K562 (cell line): ENCODE measurements at regions not wholly inside any gene's neighbourhood (a gene's known extent, or its start where the extent isn't known, plus 50 kb on each side); places are given as distances from the start of the nearest gene placed in this dataset.

Source experiments
- ATAC-seq: fragments of 200-7000 bp; cut with Tn5 transposase; 3 replicates; pipeline ENCODE4 v1.9.1; 2020; ENCODE audit warnings: moderate library complexity
- BruUV-seq: library from RNA; stranded (reverse); fragments of 400-500 nt; replicated peaks from 2 replicates; lab custom pipeline; 2021; lab: Mats Ljungman, UMichigan
- CTCF ChIA-PET: fragments of 300-600 bp; formaldehyde crosslinking; extraction: SDS; loops from one replicate; lab custom pipeline; 2021; ENCODE audit warnings: low intra/inter-chr PET ratio; lab: Yijun Ruan, JAX
- POLR2A ChIA-PET: fragments of 300-600, 350-650 bp; sonication (Branson Sonifier 250); formaldehyde crosslinking; extraction: SDS; loops from one replicate; lab custom pipeline; 2021; ENCODE audit warnings: antibody characterized with exemption, inconsistent platforms; lab: Yijun Ruan, JAX
- DNase-seq, 4 experiments: peaks; one replicate each; pipeline versions ENCODE4 v3.0.0 to v3.0.0-alpha.2; 2011 to 2018; ENCODE audit warnings: low spot score in 3 of 4, mixed read lengths in 3 of 4; ENCODE audit errors: extremely low read depth in 1 of 4
- FAIRE-seq: peaks from 2 replicates; lab custom pipeline; 2011; peaks lifted over from hg19 to GRCh38; lab: Jason Lieb, UNC
- H2AFZ ChIP-seq: 2 replicates; pipeline ENCODE4 v1.6.0; 2011; ENCODE audit warnings: low read depth, low read length, control low read depth, inconsistent platforms
- H3K27ac ChIP-seq: fragments of 200-600 bp; 3 replicates; pipeline ENCODE4 v1.8.0; 2011; ENCODE audit warnings: low read depth, mild to moderate bottlenecking, control low read depth, inconsistent platforms, low read length, moderate library complexity, mixed read lengths; ENCODE audit errors: extremely low read depth
- H3K27me3 ChIP-seq, 2 experiments: fragments of 300-600 bp in 1 of 2; 2 replicates in 1 of 2; 3 replicates in 1 of 2; pipeline versions ENCODE4 v1.6.0 to v1.8.0; 2011; ENCODE audit warnings: inconsistent platforms in 2 of 2, low read length in 2 of 2, mild to moderate bottlenecking in 1 of 2, mixed read lengths in 1 of 2, moderate library complexity in 1 of 2; ENCODE audit not compliant: control insufficient read depth in 2 of 2, insufficient read depth in 2 of 2
- H3K36me3 ChIP-seq: fragments of 300-600 bp; 3 replicates; pipeline ENCODE4 v1.8.0; 2011; ENCODE audit warnings: mild to moderate bottlenecking, low read length, inconsistent platforms; ENCODE audit not compliant: control insufficient read depth, insufficient read depth
- H3K4me1 ChIP-seq, 2 experiments: fragments of 200-600 bp in 1 of 2; replicated peaks in 1 of 2; 2 replicates in 1 of 2; 3 replicates in 1 of 2; pipeline versions ENCODE4 v1.5.1 to v1.8.0; 2011; ENCODE audit warnings: inconsistent platforms in 2 of 2, low read length in 2 of 2, mild to moderate bottlenecking in 1 of 2, mixed read lengths in 1 of 2, moderate library complexity in 1 of 2; ENCODE audit not compliant: control insufficient read depth in 2 of 2, insufficient read depth in 2 of 2
- H3K4me2 ChIP-seq: 2 replicates; pipeline ENCODE4 v1.6.1; 2011; ENCODE audit warnings: low read length, control low read depth, inconsistent platforms, mixed read lengths; ENCODE audit not compliant: insufficient read depth
- H3K4me3 ChIP-seq: fragments of 200-600 bp; sonication (generic), shearing (Covaris generic); 2 replicates; pipeline ENCODE4 v1.5.1; 2016; ENCODE audit warnings: control low read depth, inconsistent platforms
- H3K79me2 ChIP-seq: fragments of 200-600 bp; 3 replicates; pipeline ENCODE4 v1.8.0; 2011; ENCODE audit warnings: low read length, inconsistent platforms; ENCODE audit not compliant: control insufficient read depth, insufficient read depth
- H3K9ac ChIP-seq, 2 experiments: 2 replicates each; pipeline versions ENCODE4 v1.6.0 to v1.6.1; 2011; ENCODE audit warnings: low read depth in 2 of 2, low read length in 2 of 2, control low read depth in 1 of 2, inconsistent platforms in 1 of 2, mild to moderate bottlenecking in 1 of 2, mixed read lengths in 1 of 2; ENCODE audit not compliant: insufficient read depth in 1 of 2
- H3K9me1 ChIP-seq: one replicate; pipeline ENCODE4 v1.6.0; 2011; ENCODE audit warnings: inconsistent platforms, mild to moderate bottlenecking, low read length, moderate library complexity; ENCODE audit not compliant: control insufficient read depth, insufficient read depth
- H3K9me3 ChIP-seq: replicated peaks from 2 replicates; pipeline ENCODE4 v1.5.1; 2011; ENCODE audit warnings: low read depth, low read length, inconsistent platforms; ENCODE audit not compliant: control insufficient read depth, insufficient read depth
- H4K20me1 ChIP-seq: replicated peaks from 2 replicates; pipeline ENCODE4 v1.6.1; 2011; ENCODE audit warnings: low read length, inconsistent platforms, mixed read lengths; ENCODE audit not compliant: control insufficient read depth, insufficient read depth
- COPS2 ChIP-seq: fragments of 450-650 bp; conservative IDR thresholded peaks from 2 replicates; pipeline ENCODE4 v1.6.1; 2016; ENCODE audit warnings: mild to moderate bottlenecking, moderate library complexity
- ETV5 ChIP-seq: sonication (generic); formaldehyde crosslinking; IDR thresholded peaks from 2 replicates; pipeline ENCODE4 v1.4.0; 2020; ENCODE audit warnings: low read depth, mild to moderate bottlenecking, missing genetic modification reagents
- HDAC8 ChIP-seq: fragments of 450-650 bp; IDR thresholded peaks from 2 replicates; pipeline ENCODE4 v1.6.1; 2016; ENCODE audit warnings: mild to moderate bottlenecking, missing genetic modification characterization, moderate library complexity, missing compliant biosample characterization
- HINFP ChIP-seq: fragments of 450-650 bp; conservative IDR thresholded peaks from 2 replicates; pipeline ENCODE4 v1.6.1; 2016; ENCODE audit warnings: missing genetic modification characterization, low read depth, mild to moderate bottlenecking, control low read depth, missing compliant biosample characterization
- HNRNPLL ChIP-seq: fragments of 200-400 bp; formaldehyde crosslinking; IDR thresholded peaks from 2 replicates; pipeline ENCODE4 v1.6.1; 2017; ENCODE audit warnings: low read length, low read depth, mild to moderate bottlenecking; ENCODE audit not compliant: poor library complexity, severe bottlenecking
- PCBP2 ChIP-seq: fragments of 200-400 bp; formaldehyde crosslinking; IDR thresholded peaks from 2 replicates; pipeline ENCODE4 v1.6.1; 2018; ENCODE audit warnings: low read length, low read depth, mild to moderate bottlenecking, moderate library complexity; ENCODE audit not compliant: poor library complexity, severe bottlenecking
- RBBP5 ChIP-seq: fragments of 200-600 bp; sonication (generic); IDR thresholded peaks from 2 replicates; pipeline ENCODE4 v1.6.1; 2012; ENCODE audit warnings: borderline replicate concordance, mild to moderate bottlenecking, low read length, control low read depth, inconsistent platforms; ENCODE audit not compliant: insufficient read depth, poor library complexity, severe bottlenecking
- TAF15 ChIP-seq: fragments of 200-400 bp; formaldehyde crosslinking; IDR thresholded peaks from 2 replicates; pipeline ENCODE4 v1.6.1; 2017; ENCODE audit warnings: mild to moderate bottlenecking, low read depth, low read length, moderate library complexity
- TEAD1 ChIP-seq, 2 experiments: fragments of 450-650 bp in 1 of 2; sonication (generic) in 1 of 2; formaldehyde crosslinking; IDR thresholded peaks; 2 replicates each; pipeline versions ENCODE4 v1.4.0 to v1.8.0; 2020 to 2022; ENCODE audit warnings: mild to moderate bottlenecking in 2 of 2, missing genetic modification reagents in 1 of 2
- ZNF512 ChIP-seq: IDR thresholded peaks from 2 replicates; pipeline ENCODE4 v1.6.1; 2016; ENCODE audit warnings: missing genetic modification characterization, missing compliant biosample characterization
- WGBS: fragments of 100-300 bp; shearing (Covaris generic); methylation state at CpG from one replicate; pipeline ENCODE4 v1.1.6; 2016; ENCODE audit warnings: low coverage, mixed read lengths; ENCODE audit not compliant: insufficient coverage; ENCODE audit errors: missing lambda C conversion rate; 5-methylcytosine and 5-hydroxymethylcytosine counted together
- in situ Hi-C: fragments of 300-500 bp; cut with MboI; formaldehyde crosslinking; loops from 4 replicates; pipeline ENCODE4 v1.15.0; 2018; ENCODE audit warnings: inconsistent platforms, mixed read lengths
- intact Hi-C: fragments of 100-400 bp; cut with micrococcal nuclease; formaldehyde crosslinking; loops from 2 replicates; pipeline ENCODE4 v1.14.2; 2022
- TF ChIP-seq, protein P1 (sequence below): sonication (generic); formaldehyde crosslinking; IDR thresholded peaks from 2 replicates; pipeline ENCODE4 v1.9.0; 2022; ENCODE audit warnings: mild to moderate bottlenecking, missing genetic modification reagents

GRCh38 chr15:72925661-72926060 is 126.6 kb upstream of the NEO1 start:
- no peak overlapping the region for H3K4me2 ChIP-seq
- intact Hi-C loops (no loop called here), in situ Hi-C loops (no loop called here)
- H3K36me3 ChIP-seq: no peaks in the 10 kb centered on the region
- H3K9me1 ChIP-seq: no peaks in the 10 kb centered on the region
- H3K27ac ChIP-seq: no peak overlapping the region
- no peak for ATAC-seq
- H3K9ac ChIP-seq: no peak overlapping the region
- ChIA-PET CTCF (no interaction called here), POLR2A (no interaction called here)
- H3K9me3 ChIP-seq: no peaks in the 10 kb centered on the region
- 7% methylated on average over 2 of the region's 2 CpGs for WGBS
- no peaks in the 10 kb centered on the region for H3K79me2 ChIP-seq
- TF ChIP-seq TEAD1 (CRISPR knock-in tag; IDR thresholded peaks at IDR 0.05): no peak
- TF ChIP-seq, protein P1, sequence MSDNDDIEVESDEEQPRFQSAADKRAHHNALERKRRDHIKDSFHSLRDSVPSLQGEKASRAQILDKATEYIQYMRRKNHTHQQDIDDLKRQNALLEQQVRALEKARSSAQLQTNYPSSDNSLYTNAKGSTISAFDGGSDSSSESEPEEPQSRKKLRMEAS: no peak
- TF ChIP-seq HDAC8: no peak
- no peak for TF ChIP-seq ZNF512 (tag)
- no peak for TF ChIP-seq TAF15
- no peak for TF ChIP-seq RBBP5
- no peak for TF ChIP-seq HINFP
- TF ChIP-seq PCBP2: no peak
- TF ChIP-seq HNRNPLL: no peak
- no peak for TF ChIP-seq COPS2
- no peak for TF ChIP-seq ETV5 (CRISPR knock-in tag)
- no peaks in the 10 kb centered on the region for H3K4me1 ChIP-seq
- no peak overlapping the region for H3K4me3 ChIP-seq
- H4K20me1 ChIP-seq: no peaks in the 10 kb centered on the region
- no peaks in the 10 kb centered on the region; a peak in 1 of 5 replicates for H3K27me3 ChIP-seq
- no peak for FAIRE-seq
- no TSS peak for BruUV-seq
- DNase-seq: no peak
- H2AFZ ChIP-seq: no peak overlapping the region
